AG10803 (cell line): ENCODE measurements at regions not wholly inside any gene's neighbourhood (a gene's known extent, or its start where the extent isn't known, plus 50 kb on each side); places are given as distances from the start of the nearest gene placed in this dataset.
A peak's percentile ranks its signal among the peaks of the same experiment; 100 is the strongest.
"Not testable (repeated sequence)": the region's sequence is repeated elsewhere in the genome, so short reads cannot be mapped to it uniquely, and the experiment has no call there.

ENCODE experiments used
- DNase-seq: peaks from one replicate; pipeline ENCODE4 v3.0.0; 2010; ENCODE audit warnings: low read depth
- H3K4me3 ChIP-seq: 2 replicates; pipeline ENCODE4 v1.5.1; 2011; ENCODE audit warnings: mild to moderate bottlenecking, low read length, control low read depth
- CTCF ChIP-seq: conservative IDR thresholded peaks from 2 replicates; pipeline ENCODE4 v1.5.1; 2011; ENCODE audit warnings: mild to moderate bottlenecking, low read length, control low read depth, inconsistent platforms

- TF ChIP-seq CTCF, result no peak
- DNase-seq, result no peak
- no peak overlapping the region for H3K4me3 ChIP-seq
Observed at GRCh38 chr3:162704238-162704637, 1207.6 kb downstream of the OTOL1 start.

- H3K4me3 ChIP-seq, result no peak overlapping the region
- DNase-seq, result no peak
- TF ChIP-seq CTCF, result no peak
Observed at GRCh38 chr3:162704799-162705385, 1208.3 kb downstream of the OTOL1 start.

- DNase-seq, H3K4me3 ChIP-seq: not testable (repeated sequence)
Observed at GRCh38 chr3:162708394-162708793, 1211.8 kb downstream of the OTOL1 start.

GRCh38 chr3:162708942-162709706 is 1212.5 kb downstream of the OTOL1 start:
- H3K4me3 ChIP-seq, result not testable (repeated sequence)
- DNase-seq, result peak; percentile 23

- no peak for TF ChIP-seq CTCF
- no peak for DNase-seq
- no peak overlapping the region for H3K4me3 ChIP-seq
Observed at GRCh38 chr3:162710332-162711112, 1213.9 kb downstream of the OTOL1 start.

- not testable (repeated sequence) for H3K4me3 ChIP-seq, DNase-seq
Observed at GRCh38 chr3:162717074-162717473, 1220.5 kb downstream of the OTOL1 start.

GRCh38 chr3:162718697-162719096 is 1222.1 kb downstream of the OTOL1 start:
- no peak for DNase-seq
- TF ChIP-seq CTCF, result no peak
- no peak overlapping the region for H3K4me3 ChIP-seq

- no peak for TF ChIP-seq CTCF
- DNase-seq, result peak; percentile 88
- no peak overlapping the region for H3K4me3 ChIP-seq
Observed at GRCh38 chr3:162719684-162720341, 1223.2 kb downstream of the OTOL1 start.
